CD4-positive, alpha-beta T cell treated with Interleukin-15 for 4 hours (primary cell): ENCODE measurements at regions not wholly inside any gene's neighbourhood (a gene's known extent, or its start where the extent isn't known, plus 50 kb on each side); places are given as distances from the start of the nearest gene placed in this dataset.

ENCODE experiments used
- DNase-seq: peaks from one replicate; pipeline ENCODE4 v3.0.0-alpha.2; 2020; ENCODE audit warnings: low spot score

DNA sequence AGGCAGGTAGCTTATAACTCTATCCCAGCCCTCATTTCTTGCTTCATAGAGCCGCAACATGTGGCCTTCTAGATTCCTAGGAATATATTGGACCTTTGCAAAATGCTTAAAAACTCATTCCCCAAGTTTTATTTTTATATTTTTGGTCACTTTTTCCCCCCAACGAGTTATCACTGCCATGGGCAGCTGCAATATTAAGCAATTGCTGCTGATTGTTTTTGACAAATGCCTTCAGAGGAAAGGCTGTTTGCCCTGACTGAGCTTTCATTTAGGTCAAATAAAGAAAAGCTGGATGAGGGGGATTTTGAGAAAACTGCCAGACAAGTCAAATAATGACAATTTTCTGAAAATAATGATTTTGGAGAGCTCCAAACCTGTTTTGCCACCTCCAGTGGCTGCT, 976.9 kb upstream of the MBL2 start:
- no peak for DNase-seq

DNA sequence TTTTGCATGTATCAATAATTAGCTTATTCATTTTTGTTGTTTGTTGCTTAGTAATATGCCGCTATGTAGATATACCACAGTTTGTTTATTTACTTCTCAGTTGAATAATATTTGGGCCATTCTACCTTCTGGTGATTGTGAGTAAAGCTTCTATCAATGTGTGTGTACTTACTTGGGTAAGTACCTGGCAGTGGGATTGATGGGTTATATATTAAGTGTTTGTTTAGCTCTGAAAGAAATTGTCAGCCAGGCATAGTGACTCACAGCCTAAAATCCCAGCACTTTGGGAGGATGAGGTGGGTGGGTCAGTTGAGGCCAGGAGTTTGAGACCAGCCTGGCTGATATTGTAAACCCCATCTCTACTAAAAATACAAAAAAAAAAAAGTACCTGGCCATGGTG, 975.7 kb upstream of the MBL2 start:
- no peak for DNase-seq

DNA sequence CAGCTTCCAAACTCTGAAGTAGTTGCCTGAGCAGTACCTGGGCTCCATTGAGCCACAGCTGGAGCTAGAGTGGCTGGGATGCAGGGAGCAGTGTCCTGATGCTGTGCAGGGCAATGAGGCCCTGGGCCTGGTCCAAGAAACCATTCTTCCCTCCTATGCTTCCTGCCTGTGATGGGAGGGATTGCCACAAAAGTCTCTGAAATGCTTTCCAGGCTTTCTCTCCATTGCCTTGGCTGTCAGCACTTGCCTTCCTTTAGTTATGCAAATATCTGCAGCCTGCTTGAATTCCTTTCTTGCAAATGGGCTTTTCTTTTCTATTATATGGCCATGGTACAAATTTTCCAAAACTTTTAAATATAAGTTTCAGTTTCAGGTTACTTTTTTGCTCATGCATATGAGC, 972.2 kb upstream of the MBL2 start:
- no peak for DNase-seq

DNA sequence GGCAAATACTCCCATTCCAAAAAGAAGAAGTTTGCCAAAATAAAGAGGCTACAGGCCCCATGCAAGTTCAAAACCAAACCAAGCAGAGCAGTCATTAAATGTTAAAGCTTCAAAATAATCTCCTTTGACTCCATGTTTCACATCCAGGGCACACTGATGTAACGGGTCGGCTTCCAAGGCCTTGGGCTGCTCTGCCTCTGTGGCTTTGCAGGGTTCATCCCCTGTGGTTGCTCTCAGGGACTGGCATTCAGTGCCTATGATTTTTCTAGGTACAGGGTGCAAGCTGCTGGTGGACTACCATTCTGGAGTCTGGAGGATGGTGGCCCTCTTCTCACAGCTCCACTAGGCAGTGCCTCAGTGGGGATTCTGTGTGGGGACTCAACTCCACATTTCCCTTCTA, 971.6 kb upstream of the MBL2 start:
- no peak for DNase-seq

DNA sequence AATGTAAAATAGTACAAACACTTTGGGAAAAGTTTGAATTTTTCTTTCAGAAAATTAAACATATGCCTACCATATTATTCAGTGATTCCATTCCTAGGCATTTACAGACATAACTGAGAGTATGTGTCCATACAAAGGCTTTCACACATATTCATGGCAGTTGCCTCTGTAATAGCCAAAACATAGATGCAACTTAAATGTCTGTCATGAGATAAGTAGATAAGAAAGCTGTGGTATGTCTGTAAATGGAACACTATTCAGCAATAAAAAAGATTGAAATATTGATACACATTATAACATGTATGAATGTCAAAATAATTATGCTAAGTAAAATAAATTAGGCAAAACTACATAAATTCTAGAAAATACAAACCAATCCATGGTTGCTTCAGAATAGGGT, 964.5 kb upstream of the MBL2 start:
- no peak for DNase-seq

DNA sequence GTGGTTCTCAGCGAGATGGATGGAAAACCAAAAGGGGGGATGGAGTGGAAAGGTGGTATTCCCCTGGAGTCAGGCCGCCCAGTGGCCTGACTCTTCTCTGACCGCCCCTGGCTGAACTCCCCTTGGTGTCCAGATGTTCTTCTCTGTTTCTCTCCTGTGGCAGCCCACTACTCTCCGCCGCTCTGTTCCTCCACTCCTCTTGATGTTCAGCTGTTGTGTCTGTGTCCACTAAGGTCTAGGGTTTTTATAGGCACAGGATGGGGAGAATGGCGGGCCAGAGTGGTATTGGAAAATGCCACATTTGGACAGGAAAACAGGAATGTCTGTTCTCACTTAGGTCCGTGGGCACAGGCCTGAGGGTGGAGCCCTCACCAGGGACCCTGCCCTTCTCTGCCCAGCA, 954.3 kb upstream of the MBL2 start:
- no peak for DNase-seq

DNA sequence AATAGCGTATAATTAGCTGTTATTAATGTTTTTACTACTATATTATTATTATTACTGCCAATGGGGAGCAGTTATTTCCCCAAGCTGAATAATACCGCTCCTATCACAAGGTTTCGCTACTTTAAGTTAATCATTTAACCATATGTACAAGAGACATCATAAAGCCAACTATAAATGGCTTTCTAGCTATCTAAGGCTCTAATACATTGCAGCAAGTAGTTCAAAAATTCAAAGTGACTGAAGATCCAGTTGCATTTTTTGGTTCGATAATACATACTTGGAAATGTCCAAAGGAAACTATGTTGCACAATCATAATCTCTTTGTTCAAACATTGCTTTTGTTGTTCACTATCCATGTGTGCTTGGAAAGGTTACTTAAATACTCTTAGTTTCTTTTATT, 952.0 kb upstream of the MBL2 start:
- no peak for DNase-seq

DNA sequence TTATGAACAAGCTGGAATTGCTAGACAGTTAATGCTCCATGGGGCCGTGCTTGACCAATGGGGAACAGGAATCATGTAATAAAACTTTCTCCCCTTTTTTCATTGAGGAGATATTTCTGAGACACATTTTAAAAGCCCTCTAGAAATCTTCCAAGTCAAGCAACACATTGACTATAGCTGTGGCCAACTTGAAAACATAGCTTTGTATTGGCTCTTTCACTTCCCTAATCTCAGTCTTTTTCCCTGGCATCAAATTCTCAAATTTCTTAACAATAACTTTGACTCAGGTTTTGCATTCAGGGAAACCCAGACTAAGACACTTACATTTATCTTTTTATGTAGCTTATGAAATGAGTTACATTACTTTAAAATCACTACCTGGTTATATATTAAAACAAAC, 947.1 kb upstream of the MBL2 start:
- no peak for DNase-seq

DNA sequence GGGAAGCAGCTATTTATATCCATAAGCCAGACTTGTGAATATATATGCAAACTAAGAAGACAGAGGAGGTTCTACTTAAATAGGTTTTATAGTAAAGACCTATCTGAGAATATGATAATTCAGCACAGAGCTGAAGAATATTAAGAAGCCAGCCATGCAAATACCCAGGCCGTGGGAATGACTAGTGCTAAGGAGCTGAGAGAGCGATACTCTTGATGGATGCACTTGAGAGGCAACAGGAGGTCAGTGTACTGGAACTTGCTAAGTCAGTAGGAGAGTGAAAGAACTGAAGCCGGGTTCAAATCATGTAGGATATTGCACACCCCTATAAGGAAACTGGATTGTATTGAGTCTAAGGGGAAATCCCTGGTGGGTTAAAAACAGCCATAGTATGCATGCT, 943.6 kb upstream of the MBL2 start:
- DNase-seq = no peak

DNA sequence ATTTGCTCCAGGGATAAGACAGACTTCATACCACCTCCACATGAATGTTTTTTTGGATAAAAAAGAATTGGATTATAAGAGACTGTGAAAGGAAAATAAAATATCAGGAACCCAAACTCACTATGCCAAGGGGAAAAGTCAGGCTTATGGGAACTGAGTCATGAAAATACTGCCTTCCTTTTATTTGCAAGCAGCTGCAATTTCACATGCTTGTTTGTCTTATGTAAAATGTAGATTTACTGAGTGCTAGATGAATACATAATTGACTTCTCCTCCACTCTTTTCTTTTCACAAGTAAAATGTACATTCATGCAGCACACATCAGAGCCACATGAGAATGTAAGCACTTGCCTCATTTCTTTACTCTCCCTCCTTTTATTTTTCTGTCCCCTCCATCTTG, 940.8 kb upstream of the MBL2 start:
- no peak for DNase-seq

DNA sequence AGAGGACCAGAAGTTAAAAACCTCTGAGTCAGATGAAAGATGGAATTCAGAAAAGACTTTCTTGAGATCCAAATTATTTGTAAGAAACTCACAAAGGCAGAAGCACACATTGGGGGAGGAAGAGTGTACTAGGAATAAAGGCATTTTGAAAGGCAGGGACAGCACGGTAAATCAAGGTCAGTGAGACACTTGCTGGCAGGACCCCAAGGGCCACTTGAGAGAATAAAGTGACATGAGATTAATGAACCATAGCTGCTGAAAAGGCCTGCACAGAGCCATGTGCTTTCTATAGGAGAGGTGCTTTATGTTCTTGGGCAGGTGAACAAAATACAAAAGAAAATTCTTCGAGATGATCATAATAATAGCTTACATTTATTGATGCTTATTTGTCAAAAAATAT, 929.9 kb upstream of the MBL2 start:
- no peak for DNase-seq

DNA sequence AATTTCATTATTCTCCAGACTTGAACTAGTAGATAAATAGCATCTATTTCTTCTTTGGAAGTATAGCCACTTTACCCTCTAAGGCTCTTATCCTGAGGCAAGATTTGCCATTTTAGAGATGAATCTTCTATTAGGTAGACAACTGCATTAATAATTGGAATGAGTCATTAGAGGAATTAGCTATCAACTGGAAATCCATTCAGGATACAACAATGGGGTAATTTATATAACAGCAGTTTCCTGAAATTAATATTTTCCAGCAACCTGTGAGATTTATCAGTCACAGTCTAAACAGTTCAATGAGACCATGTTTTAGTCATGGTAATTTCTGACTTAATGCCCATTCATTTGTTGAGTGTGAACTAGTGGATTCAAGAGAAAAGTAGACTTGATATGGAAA, 928.6 kb upstream of the MBL2 start:
- DNase-seq = no peak

DNA sequence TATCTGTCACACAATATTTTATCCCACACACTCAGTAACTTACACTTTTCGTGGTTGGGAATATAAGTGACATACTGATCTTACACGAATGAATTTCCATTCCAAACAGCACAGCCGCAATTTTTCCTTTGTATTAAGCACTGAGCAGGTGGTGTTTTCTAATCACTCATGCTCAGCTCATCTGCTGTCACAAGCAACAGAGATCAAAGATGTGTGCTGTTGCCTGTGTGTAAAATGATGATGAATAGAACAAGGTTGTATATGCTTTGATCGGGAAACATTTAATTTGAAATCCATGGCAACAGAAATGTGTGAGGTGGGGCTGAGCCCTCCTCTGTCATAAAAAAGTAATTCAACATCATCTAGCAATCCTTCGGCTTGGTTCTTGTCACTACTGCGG, 927.7 kb upstream of the MBL2 start:
- DNase-seq = no peak

DNA sequence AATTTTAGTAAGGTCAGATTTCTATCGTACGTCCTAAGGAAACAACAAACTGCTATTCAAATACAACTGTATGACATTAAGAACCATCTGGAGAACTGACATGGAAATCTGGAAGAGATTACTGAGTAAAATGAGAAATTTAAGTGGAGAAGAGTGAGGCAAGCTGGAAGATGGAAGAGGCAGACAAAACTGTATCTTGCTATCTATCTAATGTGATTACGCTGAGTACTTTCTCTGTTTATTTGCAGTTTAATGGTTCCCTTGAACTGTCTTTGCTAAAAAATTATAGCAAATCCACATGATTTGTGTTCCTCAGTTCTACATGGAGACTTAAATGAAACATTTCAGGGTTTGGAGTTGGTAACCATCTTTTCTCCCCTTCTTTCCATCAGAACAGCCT, 927.1 kb upstream of the MBL2 start:
- DNase-seq = no peak

DNA sequence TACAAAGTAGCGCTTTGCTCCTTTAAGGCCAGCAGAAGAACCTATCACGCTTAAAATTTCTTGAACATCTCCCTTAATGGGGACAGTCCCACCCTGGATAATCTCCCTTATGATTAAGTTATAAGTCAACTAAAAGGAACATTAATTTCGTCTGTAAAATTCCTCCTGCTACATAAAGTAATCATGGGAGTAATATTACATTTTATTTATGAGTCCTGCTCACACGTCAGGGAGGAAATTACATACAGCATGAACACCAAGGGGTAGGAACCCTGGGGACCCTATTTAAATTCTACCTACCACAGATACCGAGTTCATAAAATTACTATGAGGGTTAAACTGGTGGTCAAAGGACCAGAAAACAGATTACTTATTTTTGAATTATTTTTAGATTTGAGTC, 926.6 kb upstream of the MBL2 start:
- DNase-seq = no peak

DNA sequence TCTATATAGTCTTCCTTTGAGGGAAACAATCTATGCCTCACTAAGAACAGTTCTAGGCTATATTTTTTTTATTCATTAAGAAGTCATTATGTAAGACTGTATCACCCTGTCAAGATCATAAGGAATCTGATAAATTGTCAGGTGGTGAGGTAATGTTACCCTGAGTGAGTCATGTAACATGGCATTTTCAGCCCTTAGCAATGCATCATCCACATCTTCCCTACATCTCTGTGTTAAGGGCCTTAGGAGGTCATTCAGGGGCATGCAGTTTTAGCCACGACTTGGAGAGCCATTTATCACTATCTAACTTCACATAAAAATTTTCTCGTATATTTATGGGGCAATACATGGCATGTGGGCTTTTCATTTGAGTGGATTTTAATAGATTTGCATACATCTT, 924.5 kb upstream of the MBL2 start:
- no peak for DNase-seq

DNA sequence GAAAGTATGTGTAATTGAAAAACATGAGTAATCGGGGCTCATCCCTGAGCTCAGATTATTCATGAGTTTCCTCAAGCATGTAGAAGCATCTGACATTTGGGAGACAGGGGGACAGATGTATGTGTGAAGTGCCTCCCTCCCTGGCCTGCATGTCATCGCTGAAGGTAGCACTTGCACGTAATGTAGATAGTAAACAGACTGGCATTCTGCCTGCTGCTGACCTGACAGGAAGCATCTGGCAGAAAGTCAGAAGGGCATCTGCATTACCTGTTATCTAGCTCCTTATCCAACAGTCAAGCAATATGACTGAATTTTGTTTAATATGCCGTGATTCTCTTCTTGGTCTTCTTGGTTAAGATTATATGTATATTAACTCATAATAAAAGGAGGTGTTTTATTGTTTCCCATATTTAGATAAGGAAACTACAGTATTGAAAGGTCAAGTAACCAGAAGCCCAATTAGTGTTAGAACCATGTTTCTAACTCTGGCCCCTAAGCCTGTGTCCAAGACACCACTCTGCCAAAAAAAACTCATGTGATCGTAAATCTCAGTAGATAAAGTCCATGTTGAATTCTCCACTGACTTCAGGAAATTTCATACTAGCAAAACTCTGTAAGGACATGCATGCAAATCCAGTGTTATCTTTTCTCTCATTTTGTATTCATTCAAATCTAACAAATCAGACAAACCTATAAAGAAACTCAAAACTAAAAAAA, 918.1 kb upstream of the MBL2 start:
- no peak for DNase-seq

DNA sequence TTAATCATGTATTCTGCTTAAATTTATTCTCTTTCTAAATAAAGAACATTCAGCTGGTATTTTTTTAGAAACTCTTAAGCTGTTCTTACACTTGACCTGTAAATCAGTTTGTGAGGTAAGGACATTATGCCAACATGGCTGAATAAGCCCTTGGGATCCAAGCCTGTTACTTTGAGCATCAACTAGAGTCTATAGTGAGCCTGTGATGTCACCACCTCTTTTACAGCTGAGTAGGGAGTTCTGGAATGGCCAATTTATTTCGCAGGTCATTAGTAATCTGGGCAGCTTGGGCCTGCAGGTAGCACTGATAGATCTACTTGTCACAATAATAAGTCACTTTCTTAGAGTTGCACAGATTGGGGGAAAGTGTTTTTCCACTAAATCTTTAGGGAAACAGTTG, 915.2 kb upstream of the MBL2 start:
- no peak for DNase-seq

DNA sequence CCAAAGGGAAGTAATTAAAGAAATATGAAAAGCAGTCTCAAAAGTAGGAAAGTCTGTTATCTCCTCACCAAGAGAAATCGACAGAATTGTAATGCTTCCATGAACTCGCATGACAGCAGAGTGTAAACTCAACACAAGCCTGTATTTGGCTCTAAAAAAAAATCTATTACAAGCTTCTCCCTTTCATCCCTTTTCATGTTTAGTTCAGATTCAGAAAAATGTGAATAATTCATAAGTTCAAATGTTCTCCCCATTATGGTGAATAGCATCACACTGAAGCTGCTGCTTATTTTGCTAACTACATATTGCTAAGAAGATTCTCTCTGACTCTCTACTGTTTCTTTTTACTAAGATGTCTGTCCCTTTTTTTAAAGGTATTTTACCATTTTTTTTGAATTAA, 910.3 kb upstream of the MBL2 start:
- no peak for DNase-seq

DNA sequence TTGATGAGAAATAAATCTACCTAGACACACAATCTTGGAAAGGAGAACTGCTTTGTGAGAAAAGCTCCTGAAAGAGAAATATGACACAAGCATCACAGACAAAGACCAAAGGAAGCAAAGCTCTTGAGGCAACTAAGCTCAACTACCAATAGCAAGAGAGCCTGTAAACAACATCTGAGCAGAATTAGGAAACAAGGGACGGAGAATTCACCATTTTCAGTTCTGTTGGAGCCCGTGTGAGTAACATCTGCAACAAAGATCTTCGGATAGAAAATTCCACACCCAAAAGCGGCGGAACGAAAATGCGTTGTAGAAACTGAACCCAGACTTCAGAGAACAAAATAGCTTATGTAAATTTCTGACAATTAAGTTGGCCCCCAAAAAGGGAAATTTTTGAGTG, 909.9 kb upstream of the MBL2 start:
- no peak for DNase-seq

DNA sequence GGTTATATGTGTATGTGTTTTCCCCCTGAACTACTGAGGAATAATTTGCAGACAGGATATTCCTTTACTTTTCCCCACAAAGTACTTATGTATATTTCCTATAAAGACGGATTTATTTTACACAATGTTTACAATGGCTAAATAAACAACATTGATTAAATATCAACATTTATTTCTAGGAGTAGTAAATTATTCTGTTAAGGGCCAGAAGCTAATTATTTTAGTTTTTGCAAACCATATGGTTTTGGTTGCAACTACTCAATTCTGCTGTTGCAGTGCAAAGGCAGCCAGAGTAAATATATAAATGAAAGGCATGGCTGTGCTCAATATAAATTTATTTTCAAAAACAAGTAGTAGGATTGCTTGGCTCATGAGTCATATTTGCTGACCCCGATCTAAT, 907.1 kb upstream of the MBL2 start:
- DNase-seq = no peak

DNA sequence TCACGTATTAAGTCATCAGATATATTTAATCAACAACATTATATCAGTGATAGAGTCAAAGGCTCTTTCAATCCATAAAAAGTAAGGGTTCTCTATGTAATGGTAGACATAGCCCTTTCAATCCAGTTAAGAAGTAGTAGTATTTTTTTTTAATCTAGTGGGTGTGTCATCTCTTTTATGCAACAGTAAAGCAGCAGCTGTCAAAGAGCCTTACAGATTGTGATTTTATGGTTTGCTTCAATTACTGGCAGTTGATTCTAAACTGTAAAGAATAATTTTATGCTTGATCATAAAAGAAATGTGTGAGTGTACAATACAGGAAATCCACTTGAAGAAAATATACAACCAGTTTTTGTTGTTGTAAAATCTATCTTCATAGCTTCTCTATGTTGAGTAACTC, 902.6 kb upstream of the MBL2 start:
- no peak for DNase-seq

DNA sequence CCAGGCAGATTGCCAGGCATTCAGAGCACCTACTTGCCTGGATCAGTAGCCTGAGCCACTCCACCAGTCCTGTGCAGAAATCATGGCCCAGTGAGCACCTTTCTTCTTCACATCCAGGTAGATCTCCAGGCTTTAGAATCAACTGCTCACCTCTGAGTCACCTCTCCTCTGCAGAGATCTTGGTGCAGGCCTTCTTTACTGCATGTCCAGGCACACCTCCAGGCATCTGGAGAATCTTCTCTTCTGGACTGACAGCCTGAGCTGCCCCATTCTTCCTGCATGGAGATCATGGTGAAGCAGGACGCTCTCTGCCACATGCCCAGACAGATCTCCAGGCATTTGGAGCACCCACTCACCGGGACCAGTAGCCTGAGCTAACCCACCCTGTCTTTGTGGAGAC, 894.5 kb upstream of the MBL2 start:
- DNase-seq = no peak

DNA sequence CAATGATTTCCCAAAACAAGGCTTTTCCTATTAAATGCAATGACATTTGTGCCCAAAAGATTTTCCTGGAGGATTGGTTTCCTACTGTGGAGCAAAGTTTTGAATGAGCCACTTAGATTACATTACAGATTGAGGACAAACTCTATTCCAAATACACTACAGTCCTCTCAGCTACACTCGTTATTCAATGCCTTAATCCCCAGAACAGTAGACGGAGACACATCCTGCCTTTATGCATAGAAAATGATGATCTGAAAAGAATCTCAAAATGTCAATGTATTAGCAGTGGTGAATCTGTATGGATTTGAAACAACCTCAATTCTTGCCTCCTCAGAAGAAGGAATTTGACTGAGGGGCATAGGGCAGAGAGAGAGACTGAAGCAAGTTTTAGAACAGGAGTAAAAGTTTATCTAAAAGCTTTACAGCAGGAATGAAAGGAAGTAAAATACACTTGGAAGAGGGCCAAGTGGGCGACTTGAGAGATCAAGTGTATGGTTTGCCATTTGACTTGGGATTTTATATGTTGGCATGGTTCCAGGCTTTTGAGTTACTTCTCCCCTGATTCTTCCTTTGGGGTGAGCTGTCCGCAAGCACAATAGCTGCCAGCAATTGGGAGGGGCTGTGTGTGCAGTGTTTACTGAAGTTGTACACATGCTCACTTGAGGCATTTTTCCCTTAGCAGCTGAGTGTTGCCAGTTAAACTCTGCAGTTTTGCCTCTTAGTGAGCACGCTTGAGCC, 891.9 kb upstream of the MBL2 start:
- no peak for DNase-seq
